Ectodermal cell (in vitro differentiated cells): ENCODE measurements at regions not wholly inside any gene's neighbourhood (a gene's known extent, or its start where the extent isn't known, plus 50 kb on each side); places are given as distances from the start of the nearest gene placed in this dataset.
"Not testable (repeated sequence)": the region's sequence is repeated elsewhere in the genome, so short reads cannot be mapped to it uniquely, and the experiment has no call there.

Experiments
- H3K27ac ChIP-seq: 2 replicates; pipeline ENCODE4 v1.7.0; 2013; ENCODE audit warnings: mild to moderate bottlenecking, low read depth, low read length; ENCODE audit not compliant: insufficient read depth, poor library complexity, severe bottlenecking
- H3K27me3 ChIP-seq: 2 replicates; pipeline ENCODE4 v1.7.0; 2013; ENCODE audit warnings: mild to moderate bottlenecking, low read length; ENCODE audit not compliant: insufficient read depth, control insufficient read depth, poor library complexity, severe bottlenecking
- H3K36me3 ChIP-seq: one replicate; pipeline ENCODE4 v1.7.0; 2013; ENCODE audit warnings: low read length; ENCODE audit not compliant: control insufficient read depth, insufficient read depth
- H3K4me1 ChIP-seq: one replicate; pipeline ENCODE4 v1.7.0; 2013; ENCODE audit warnings: low read length; ENCODE audit not compliant: control insufficient read depth, insufficient read depth
- H3K4me3 ChIP-seq: 2 replicates; pipeline ENCODE4 v1.7.0; 2013; ENCODE audit warnings: low read depth, low read length, control low read depth; ENCODE audit not compliant: insufficient read depth
- H3K9me3 ChIP-seq: 2 replicates; pipeline ENCODE4 v1.7.0; 2013; ENCODE audit warnings: mild to moderate bottlenecking, low read length, moderate library complexity; ENCODE audit not compliant: control insufficient read depth
- WGBS, 2 experiments: methylation state at CpG; one replicate each; pipeline ENCODE4 v1.1.7; 2013; ENCODE audit warnings: missing lambda C conversion rate in 2 of 2; 5-methylcytosine and 5-hydroxymethylcytosine counted together

GRCh38 chr11:42770444-42771065 is 541.2 kb upstream of the API5 start:
- H3K36me3 ChIP-seq, result no peaks in the 10 kb centered on the region
- no peak overlapping the region for H3K4me3 ChIP-seq
- no peaks in the 10 kb centered on the region for H3K9me3 ChIP-seq
- H3K27ac ChIP-seq, result no peak overlapping the region
- H3K4me1 ChIP-seq, result no peaks in the 10 kb centered on the region
- H3K27me3 ChIP-seq, result no peaks in the 10 kb centered on the region
- WGBS, 2 experiments, result 80% methylated on average over 1 of the region's 1 CpG; no CpG with 5 or more reads in 1 of the 2 experiments

GRCh38 chr11:42772886-42773285 is 538.9 kb upstream of the API5 start:
- Histone ChIP-seq H3K27ac (no peak overlapping the region), H3K27me3 (no peaks in the 10 kb centered on the region), H3K9me3 (no peaks in the 10 kb centered on the region), H3K4me1 (no peaks in the 10 kb centered on the region), H3K36me3 (no peaks in the 10 kb centered on the region), H3K4me3 (no peak overlapping the region)
- WGBS, 2 experiments, result 85 to 89% methylated on average over 5 of the region's 5 CpGs

- Histone ChIP-seq H3K36me3 (no peaks in the 10 kb centered on the region), H3K27me3 (no peaks in the 10 kb centered on the region), H3K27ac (no peak overlapping the region), H3K4me3 (no peak overlapping the region), H3K4me1 (no peaks in the 10 kb centered on the region), H3K9me3 (no peaks in the 10 kb centered on the region)
- WGBS, 2 experiments, result 87 to 88% methylated on average over 4 to 5 of the region's 5 CpGs
Measured at GRCh38 chr11:42773729-42774128, 538.1 kb upstream of the API5 start.

- Histone ChIP-seq H3K4me3 (no peak overlapping the region), H3K27me3 (no peaks in the 10 kb centered on the region), H3K4me1 (no peaks in the 10 kb centered on the region), H3K36me3 (no peaks in the 10 kb centered on the region), H3K9me3 (no peaks in the 10 kb centered on the region), H3K27ac (no peak overlapping the region)
- WGBS, 2 experiments, result 87 to 100% methylated on average over 1 of the region's 1 CpG
Measured at GRCh38 chr11:42774567-42774966, 537.2 kb upstream of the API5 start.

GRCh38 chr11:42777776-42778175 is 534.0 kb upstream of the API5 start:
- no peaks in the 10 kb centered on the region for H3K4me1 ChIP-seq
- H3K9me3 ChIP-seq, result no peaks in the 10 kb centered on the region
- no peaks in the 10 kb centered on the region for H3K36me3 ChIP-seq
- no peak overlapping the region for H3K4me3 ChIP-seq
- no peaks in the 10 kb centered on the region for H3K27me3 ChIP-seq
- 93 to 100% methylated on average over 3 to 4 of the region's 4 CpGs for WGBS, 2 experiments
- no peak overlapping the region for H3K27ac ChIP-seq

GRCh38 chr11:42778193-42778592 is 533.6 kb upstream of the API5 start:
- H3K4me1 ChIP-seq, result no peaks in the 10 kb centered on the region
- WGBS, 2 experiments, result 95 to 100% methylated on average over 1 of the region's 1 CpG
- no peaks in the 10 kb centered on the region for H3K36me3 ChIP-seq

GRCh38 chr11:42779555-42779954 is 532.2 kb upstream of the API5 start:
- H3K36me3 ChIP-seq, result no peaks in the 10 kb centered on the region
- WGBS, 2 experiments, result 85% methylated on average over 3 of the region's 3 CpGs
- no peak overlapping the region for H3K27ac ChIP-seq
- no peaks in the 10 kb centered on the region for H3K9me3 ChIP-seq
- H3K27me3 ChIP-seq, result no peaks in the 10 kb centered on the region
- no peaks in the 10 kb centered on the region for H3K4me1 ChIP-seq
- H3K4me3 ChIP-seq, result no peak overlapping the region

More at GRCh38 chr11:42778193-42778592, 533.6 kb upstream of the API5 start:
- Histone ChIP-seq H3K4me3 (no peak overlapping the region), H3K27ac (no peak overlapping the region), H3K9me3 (no peaks in the 10 kb centered on the region), H3K27me3 (no peaks in the 10 kb centered on the region)

- Histone ChIP-seq H3K27me3 (no peaks in the 10 kb centered on the region), H3K27ac (no peak overlapping the region), H3K4me1 (no peaks in the 10 kb centered on the region), H3K36me3 (no peaks in the 10 kb centered on the region), H3K4me3 (no peak overlapping the region), H3K9me3 (no peaks in the 10 kb centered on the region)
- 67 to 100% methylated on average over 1 of the region's 1 CpG for WGBS, 2 experiments
Measured at GRCh38 chr11:42786981-42787380, 524.8 kb upstream of the API5 start.

- H3K27me3 ChIP-seq, H3K36me3 ChIP-seq, H3K4me3 ChIP-seq, H3K9me3 ChIP-seq, H3K4me1 ChIP-seq, H3K27ac ChIP-seq: not testable (repeated sequence)
- WGBS, 2 experiments, result no CpG with 5 or more reads among the region's 2 CpGs
Measured at GRCh38 chr11:42795483-42795882, 516.3 kb upstream of the API5 start.

- Histone ChIP-seq H3K27ac (no peak overlapping the region), H3K4me3 (no peak overlapping the region), H3K36me3 (no peaks in the 10 kb centered on the region), H3K9me3 (no peaks in the 10 kb centered on the region), H3K27me3 (no peaks in the 10 kb centered on the region), H3K4me1 (no peaks in the 10 kb centered on the region)
- 85 to 86% methylated on average over 4 of the region's 4 CpGs for WGBS, 2 experiments
Measured at GRCh38 chr11:42800041-42800440, 511.8 kb upstream of the API5 start.
